ENCODE measurements at regions not wholly inside any gene's neighbourhood (a gene's known extent, or its start where the extent isn't known, plus 50 kb on each side); places are given as distances from the start of the nearest gene placed in this dataset.

DNA sequence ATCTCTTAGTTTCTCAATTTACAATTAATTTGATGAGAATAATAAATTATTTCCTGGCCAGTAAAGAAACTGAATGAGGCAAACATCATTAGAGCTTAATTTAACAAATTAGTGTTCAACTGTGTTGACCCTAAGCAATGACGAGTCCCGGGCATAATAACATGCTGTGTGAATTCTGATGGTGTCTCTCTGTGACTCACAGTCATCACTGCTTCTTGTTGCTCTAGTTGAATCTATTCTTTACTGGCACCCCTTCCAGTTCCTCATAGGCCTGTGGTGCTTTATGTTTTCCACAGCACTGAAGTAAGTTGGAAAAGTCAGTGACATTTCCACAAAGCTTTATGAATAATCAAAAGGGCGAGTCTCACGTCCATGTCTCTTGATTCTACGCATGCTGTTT, 57.7 kb upstream of the SLC7A11 start:
- DNase-seq = no peak

DNA sequence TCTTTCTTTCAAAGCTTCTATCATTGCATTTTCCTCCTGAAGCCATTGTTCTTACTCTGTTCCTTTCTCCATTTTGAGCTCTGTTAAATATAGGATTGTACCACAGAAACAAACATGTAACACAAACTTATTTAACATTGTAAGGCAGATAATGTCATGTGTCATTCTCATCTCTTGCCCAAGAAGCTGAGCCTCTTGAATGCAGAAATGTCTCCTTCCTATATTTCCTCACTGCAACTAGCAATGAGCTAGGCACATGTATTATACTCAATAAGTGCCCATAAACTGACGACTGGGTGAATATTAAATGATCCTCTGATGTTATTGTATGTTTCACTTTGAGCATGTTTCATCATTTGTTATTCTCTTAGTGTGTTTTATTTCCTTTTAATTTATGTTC, 56.7 kb upstream of the SLC7A11 start:
- DNase-seq = no peak

GRCh38 chr4:138298431-138298830, 56.3 kb upstream of the SLC7A11 start:
- DNase-seq = no peak

DNA sequence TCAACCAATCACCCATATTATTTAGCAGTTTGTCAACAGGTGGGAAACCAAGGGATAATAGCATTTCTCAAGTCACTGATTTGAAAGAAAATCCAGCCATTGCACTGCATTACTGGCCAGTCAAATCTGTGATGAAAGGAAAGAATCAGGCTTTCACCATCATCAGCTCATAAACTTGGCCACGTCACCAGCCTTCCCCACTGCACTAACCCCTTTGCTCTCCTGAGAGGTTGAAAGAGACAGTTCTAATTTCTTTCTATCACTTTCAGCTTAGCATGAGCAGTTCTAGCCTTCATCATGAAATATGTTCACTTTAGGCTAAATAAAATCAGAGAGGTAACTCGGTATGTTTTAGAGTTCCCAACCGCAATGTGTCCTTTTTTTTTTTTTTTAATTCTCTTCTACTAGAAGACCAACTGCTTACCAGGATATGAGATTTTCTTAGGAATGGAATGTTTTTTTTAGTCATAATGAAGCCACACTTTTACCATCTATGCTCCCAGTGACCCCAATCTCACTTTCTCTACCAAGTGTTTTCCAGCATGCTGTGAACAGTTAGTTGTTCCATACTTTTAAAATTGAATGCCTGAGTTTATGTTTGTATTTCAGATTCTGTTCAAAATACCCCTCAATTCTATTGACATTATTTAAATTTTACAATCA, 55.7 kb upstream of the SLC7A11 start:
- no peak for DNase-seq

- DNase-seq = no peak
These were observed 50.2 kb upstream of the SLC7A11 start for GRCh38 chr4:138292321-138292720.

Data from CD4-positive, alpha-beta T cell treated with Interferon gamma for 1 hour (primary cell).